Heart left ventricle (tissue), 16 donors: ENCODE measurements at regions not wholly inside any gene's neighbourhood (a gene's known extent, or its start where the extent isn't known, plus 50 kb on each side); places are given as distances from the start of the nearest gene placed in this dataset.

Experiments used
- ATAC-seq, 4 donors: fragments of 200-7000 bp; cut with Tn5 transposase; one replicate each; pipeline ENCODE4 v1.9.1; 2020 to 2022; ENCODE audit warnings: moderate library complexity in 4 of 4, mild to moderate bottlenecking in 3 of 4, moderate number of reproducible peaks in 1 of 4
- DNase-seq, 5 donors: peaks; one replicate each; pipeline ENCODE4 v3.0.0-alpha.2; 2020
- H3K27ac ChIP-seq, 12 donors: fragments of 200-600 bp; sonication (generic) in 4 of 12; one replicate each; pipeline versions ENCODE4 v1.5.0 to v1.8.0; 2016 to 2022; ENCODE audit warnings: mild to moderate bottlenecking in 2 of 12
- H3K27me3 ChIP-seq, 9 donors: fragments of 200-600 bp; sonication (generic) in 2 of 9; one replicate each; pipeline versions ENCODE4 v1.5.1 to v1.8.0; 2016 to 2022; ENCODE audit warnings: mild to moderate bottlenecking in 3 of 9
- H3K36me3 ChIP-seq, 9 donors: fragments of 200-600 bp; sonication (generic) in 2 of 9; one replicate each; pipeline versions ENCODE4 v1.5.0 to v1.8.0; 2018 to 2022; ENCODE audit warnings: mild to moderate bottlenecking in 2 of 9
- H3K4me1 ChIP-seq, 12 donors: fragments of 200-600 bp; sonication (generic) in 4 of 12; one replicate each; pipeline versions ENCODE4 v1.5.0 to v1.8.0; 2016 to 2022; ENCODE audit warnings: mild to moderate bottlenecking in 3 of 12
- H3K4me3 ChIP-seq, 12 donors: fragments of 200-600 bp; sonication (generic) in 4 of 12; one replicate each; pipeline versions ENCODE4 v1.5.0 to v1.8.0; 2017 to 2022; ENCODE audit warnings: mild to moderate bottlenecking in 9 of 12, moderate library complexity in 4 of 12
- H3K9me3 ChIP-seq, 12 donors: fragments of 200-600 bp; sonication (generic) in 4 of 12; one replicate each; pipeline versions ENCODE4 v1.5.0 to v1.8.0; 2016 to 2022; ENCODE audit warnings: mild to moderate bottlenecking in 1 of 12
- CTCF ChIP-seq, 12 donors: fragments of 200-600 bp; sonication (generic) in 4 of 12; IDR thresholded peaks; one replicate each; pipeline versions ENCODE4 v1.5.0 to v1.8.0; 2018 to 2022; ENCODE audit warnings: antibody characterized with exemption in 12 of 12, mild to moderate bottlenecking in 5 of 12
- POLR2A ChIP-seq, 2 donors: fragments of 450-650 bp; IDR thresholded peaks; one replicate each; pipeline ENCODE4 v1.6.1; 2017; ENCODE audit warnings: antibody characterized with exemption in 2 of 2, mild to moderate bottlenecking in 2 of 2, moderate library complexity in 2 of 2
- WGBS, 4 donors: extraction: QIAGEN DNeasy Blood & Tissue Kit in 2 of 4; methylation state at CpG; one replicate each; pipeline versions ENCODE4 v1.1.5 to v1.1.7; 2013 to 2018; 5-methylcytosine and 5-hydroxymethylcytosine counted together
- intact Hi-C, 10 donors: fragments of 100-400 bp; cut with DNase I; formaldehyde crosslinking; loops; one replicate each; pipeline versions ENCODE4 v1.11.1 to v1.14.2; 2022
- donor health status: ischemic (EF 13 %, LVEDD 7.1; RV severe dilation, severe dysfunction).
- donor health status: healthy with polysubstance abuse.
- donor health status: DM: no; HTN: yes; CAD: no.
- donor health status: DM: no; HTN: no; CAD: no.
- donor health status: ischemic (EF 25% LVEDD 6.9; RV normal size, moderate dysfunction).
- donor health status: ischemic (EF 25% LVEDD 5.7; RV mildly dilated, moderate dysfunction).
- donor health status: healthy.
- donor health status: DM: yes; HTN: yes; CAD: no.
- donor health status: ischemic (EF 35%, LVEDD 5.7; RV mildly dilated, moderate dysfunction).
- donor health status: nonischemic (EF 11% LVEDD 7.7; RV severe dilation, severe dysfunction).
- donor health status: DM: yes; HTN: yes; CAD: no.
- donor health status: PGD.
- donor health status: ischemic (EF 29% LVEDD 5.4; RV normal size, mild dysfunction).
- donor health status: nonischemic (EF 23%, LVEDD 6.1; RV moderate dilation, normal function).

GRCh38 chr18:24757134-24757533, 296.7 kb downstream of the HRH4 start:
- H3K4me1 ChIP-seq = peaks cover 0 to 1% (median 0%) of the 10 kb centered on the region in 12 donors
- H3K9me3 ChIP-seq = peaks cover 0 to 20% (median 3%) of the 10 kb centered on the region in 12 donors
- TF ChIP-seq POLR2A (IDR thresholded peaks at IDR 0.05) (no peak), CTCF (IDR thresholded peaks at IDR 0.05) (no peak)
- no peaks in the 10 kb centered on the region for H3K36me3 ChIP-seq
- no peaks in the 10 kb centered on the region for H3K27me3 ChIP-seq
- DNase-seq (no peak), ATAC-seq (no peak)
- intact Hi-C loops = loop anchor here in 1 of 10 donors (10.0 kb wide), 1 partner anchor 68 kb away; no protein-coding TSS in a partner anchor
- no peak overlapping the region for H3K27ac ChIP-seq
- H3K4me3 ChIP-seq = no peak overlapping the region

- H3K27me3 ChIP-seq = no peaks in the 10 kb centered on the region
- ATAC-seq (no peak), DNase-seq (no peak)
- TF ChIP-seq CTCF (IDR thresholded peaks at IDR 0.05) (no peak), POLR2A (IDR thresholded peaks at IDR 0.05) (no peak)
- H3K9me3 ChIP-seq = peaks cover 0 to 20% (median 4%) of the 10 kb centered on the region in 12 donors
- no peak overlapping the region for H3K4me3 ChIP-seq
- peaks cover 0 to 29% (median 14%) of the 10 kb centered on the region in 12 donors for H3K4me1 ChIP-seq
- no peak overlapping the region for H3K27ac ChIP-seq
- intact Hi-C loops = no loop called here
- no peaks in the 10 kb centered on the region for H3K36me3 ChIP-seq
Observed at GRCh38 chr18:24761765-24762164, 301.3 kb downstream of the HRH4 start.

- no peaks in the 10 kb centered on the region for H3K27me3 ChIP-seq
- DNase-seq = no peak
- intact Hi-C loops = no loop called here
- peaks cover 0 to 29% (median 14%) of the 10 kb centered on the region in 12 donors for H3K4me1 ChIP-seq
- no peaks in the 10 kb centered on the region for H3K36me3 ChIP-seq
- no peak overlapping the region for H3K4me3 ChIP-seq
- peak overlapping the region in 8 of 12 donors; percentile 8 to 71 (median 53) for H3K27ac ChIP-seq
- 41 to 60% (median 58%) methylated on average over 1 of the region's 1 CpG for WGBS, 4 donors
- peaks cover 0 to 20% (median 4%) of the 10 kb centered on the region in 12 donors for H3K9me3 ChIP-seq
- no peak for ATAC-seq
- TF ChIP-seq POLR2A (IDR thresholded peaks at IDR 0.05) (no peak), CTCF (IDR thresholded peaks at IDR 0.05) (no peak)
Observed at GRCh38 chr18:24762511-24762910, 302.1 kb downstream of the HRH4 start.

GRCh38 chr18:24763765-24764513, 303.5 kb downstream of the HRH4 start:
- Histone ChIP-seq H3K4me1 (peaks cover 0 to 29% (median 14%) of the 10 kb centered on the region in 12 donors), H3K27ac (peak overlapping the region in 11 of 12 donors; percentile 3 to 71 (median 50)), H3K36me3 (no peaks in the 10 kb centered on the region), H3K9me3 (peaks cover 0 to 20% (median 4%) of the 10 kb centered on the region in 12 donors), H3K27me3 (no peaks in the 10 kb centered on the region), H3K4me3 (no peak overlapping the region)
- TF ChIP-seq POLR2A (IDR thresholded peaks at IDR 0.05) = no peak
- ATAC-seq = peak; percentile 90 to 97 (median 93)
- peak in 4 of 5 donors; percentile 71 to 86 (median 76) for DNase-seq
- 40 to 51% (median 45%) methylated on average over 6 of the region's 6 CpGs for WGBS, 4 donors
- intact Hi-C loops = no loop called here
